ENCODE measurements at regions not wholly inside any gene's neighbourhood (a gene's known extent, or its start where the extent isn't known, plus 50 kb on each side); places are given as distances from the start of the nearest gene placed in this dataset.

DNA sequence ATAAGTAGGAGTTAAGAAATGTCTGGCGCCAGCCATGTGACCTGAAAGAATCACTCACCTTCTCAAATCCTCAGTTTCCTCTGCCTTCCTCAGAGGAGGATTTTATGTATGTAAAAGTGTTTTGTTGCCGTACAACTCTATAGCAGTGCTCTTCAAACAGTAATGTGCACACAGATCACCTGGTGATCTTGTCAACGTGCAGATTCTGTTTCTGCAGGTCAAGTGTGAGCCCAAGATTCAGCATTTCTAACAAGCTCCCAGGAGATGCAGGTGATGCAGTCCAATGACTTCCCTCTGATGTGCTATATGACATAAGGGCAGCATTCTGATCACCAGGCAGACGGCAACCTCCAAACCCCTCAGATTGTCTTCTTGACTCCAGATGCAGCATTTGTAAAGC, 83.7 kb downstream of the CDC7 start:
- intact Hi-C loops (cut with DNase I; ENCODE audit: low total_unique reads): no loop called here
- no peak overlapping the region for H3K27ac ChIP-seq

DNA sequence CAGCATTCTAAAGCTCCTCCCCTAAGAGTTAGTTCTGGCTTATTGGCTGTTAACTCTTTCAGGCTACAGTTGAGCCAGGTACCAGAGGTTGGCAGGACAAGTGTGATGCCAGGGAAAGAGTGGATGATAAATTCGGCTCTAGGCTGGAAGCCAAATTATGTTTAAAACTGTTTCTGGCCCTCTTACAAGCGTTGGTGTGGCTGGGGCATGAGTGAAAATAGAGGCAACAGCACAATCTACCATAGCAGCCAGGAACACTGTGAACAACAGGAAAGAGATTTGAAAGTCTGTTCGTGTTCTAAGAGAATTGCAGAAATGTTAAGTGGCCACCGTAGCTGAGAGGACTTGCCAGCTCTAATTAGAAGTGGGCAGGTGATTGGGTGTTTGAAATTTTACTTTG, 84.2 kb downstream of the CDC7 start:
- Histone ChIP-seq H3K9me3 (no peaks in the 10 kb centered on the region), H3K4me1 (peaks cover 0 to 10% (median 0%) of the 10 kb centered on the region in 4 donors), H3K4me3 (no peak overlapping the region), H3K27ac (no peak overlapping the region), H3K27me3 (no peaks in the 10 kb centered on the region), H3K36me3 (no peaks in the 10 kb centered on the region)
- DNase-seq: no peak
- intact Hi-C loops (cut with DNase I; ENCODE audit: low total_unique reads): no loop called here
- TF ChIP-seq, protein P1, sequence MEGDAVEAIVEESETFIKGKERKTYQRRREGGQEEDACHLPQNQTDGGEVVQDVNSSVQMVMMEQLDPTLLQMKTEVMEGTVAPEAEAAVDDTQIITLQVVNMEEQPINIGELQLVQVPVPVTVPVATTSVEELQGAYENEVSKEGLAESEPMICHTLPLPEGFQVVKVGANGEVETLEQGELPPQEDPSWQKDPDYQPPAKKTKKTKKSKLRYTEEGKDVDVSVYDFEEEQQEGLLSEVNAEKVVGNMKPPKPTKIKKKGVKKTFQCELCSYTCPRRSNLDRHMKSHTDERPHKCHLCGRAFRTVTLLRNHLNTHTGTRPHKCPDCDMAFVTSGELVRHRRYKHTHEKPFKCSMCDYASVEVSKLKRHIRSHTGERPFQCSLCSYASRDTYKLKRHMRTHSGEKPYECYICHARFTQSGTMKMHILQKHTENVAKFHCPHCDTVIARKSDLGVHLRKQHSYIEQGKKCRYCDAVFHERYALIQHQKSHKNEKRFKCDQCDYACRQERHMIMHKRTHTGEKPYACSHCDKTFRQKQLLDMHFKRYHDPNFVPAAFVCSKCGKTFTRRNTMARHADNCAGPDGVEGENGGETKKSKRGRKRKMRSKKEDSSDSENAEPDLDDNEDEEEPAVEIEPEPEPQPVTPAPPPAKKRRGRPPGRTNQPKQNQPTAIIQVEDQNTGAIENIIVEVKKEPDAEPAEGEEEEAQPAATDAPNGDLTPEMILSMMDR (IDR thresholded peaks at IDR 0.05): no peak

More for the DNA sequence above, 83.7 kb downstream of the CDC7 start:
- Histone ChIP-seq H3K4me1 (peaks cover 0 to 10% (median 0%) of the 10 kb centered on the region in 4 donors), H3K27me3 (no peaks in the 10 kb centered on the region), H3K9me3 (no peaks in the 10 kb centered on the region), H3K36me3 (no peaks in the 10 kb centered on the region), H3K4me3 (no peak overlapping the region)
- no peak for DNase-seq
- TF ChIP-seq, protein P1 (IDR thresholded peaks at IDR 0.05): no peak

DNA sequence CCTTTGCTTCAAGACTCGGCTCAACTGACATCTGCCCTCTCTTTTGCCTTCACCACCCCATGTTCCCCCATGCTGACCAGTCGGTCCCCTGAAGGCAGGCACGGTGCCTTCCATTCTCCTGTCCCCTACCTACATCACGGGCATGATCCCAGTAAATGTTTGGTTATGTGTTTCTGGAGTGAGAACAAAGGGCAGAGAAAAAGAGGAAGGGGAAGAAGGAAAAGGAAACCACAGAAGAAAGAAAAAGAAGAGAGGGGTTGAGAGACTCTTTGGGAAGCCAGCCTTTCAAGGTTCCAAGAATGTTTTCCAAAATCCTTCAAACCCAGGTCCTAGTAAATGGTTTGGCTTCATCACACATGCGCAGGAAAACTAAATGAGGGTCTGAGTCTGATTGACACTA, 84.9 kb downstream of the CDC7 start:
- Histone ChIP-seq H3K27ac (no peak overlapping the region), H3K4me1 (peaks cover 0 to 10% (median 0%) of the 10 kb centered on the region in 4 donors), H3K27me3 (no peaks in the 10 kb centered on the region), H3K36me3 (no peaks in the 10 kb centered on the region), H3K9me3 (no peaks in the 10 kb centered on the region), H3K4me3 (no peak overlapping the region)
- TF ChIP-seq, protein P1 (IDR thresholded peaks at IDR 0.05): no peak
- no peak for DNase-seq
- intact Hi-C loops (cut with DNase I; ENCODE audit: low total_unique reads): no loop called here

DNA sequence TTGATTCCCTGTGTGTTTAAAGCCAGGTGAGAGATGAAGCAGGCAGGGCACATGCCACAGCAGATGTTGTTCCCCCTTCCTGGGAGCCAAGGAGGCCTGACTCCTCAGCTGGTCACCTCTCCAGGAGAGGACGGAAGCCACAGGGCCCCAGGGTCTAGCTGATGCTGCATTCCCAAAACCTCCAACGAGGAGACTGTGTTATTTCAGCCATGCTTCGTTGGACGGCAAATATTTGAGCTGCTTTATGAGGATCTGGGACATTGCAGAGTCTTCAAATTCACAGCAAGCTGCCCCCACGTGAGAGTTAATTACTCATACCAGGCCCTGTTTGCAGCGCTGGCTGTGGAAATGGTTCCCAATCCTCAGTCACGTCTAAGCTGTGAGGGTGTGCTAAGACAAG, 85.3 kb downstream of the CDC7 start:
- H3K36me3 ChIP-seq: no peaks in the 10 kb centered on the region
- no peak overlapping the region for H3K27ac ChIP-seq
- H3K4me3 ChIP-seq: no peak overlapping the region
- DNase-seq: no peak
- intact Hi-C loops (cut with DNase I; ENCODE audit: low total_unique reads): no loop called here
- H3K4me1 ChIP-seq: peaks cover 0 to 10% (median 0%) of the 10 kb centered on the region in 4 donors
- no peaks in the 10 kb centered on the region for H3K27me3 ChIP-seq
- no peaks in the 10 kb centered on the region for H3K9me3 ChIP-seq
- TF ChIP-seq, protein P1 (IDR thresholded peaks at IDR 0.05): no peak

DNA sequence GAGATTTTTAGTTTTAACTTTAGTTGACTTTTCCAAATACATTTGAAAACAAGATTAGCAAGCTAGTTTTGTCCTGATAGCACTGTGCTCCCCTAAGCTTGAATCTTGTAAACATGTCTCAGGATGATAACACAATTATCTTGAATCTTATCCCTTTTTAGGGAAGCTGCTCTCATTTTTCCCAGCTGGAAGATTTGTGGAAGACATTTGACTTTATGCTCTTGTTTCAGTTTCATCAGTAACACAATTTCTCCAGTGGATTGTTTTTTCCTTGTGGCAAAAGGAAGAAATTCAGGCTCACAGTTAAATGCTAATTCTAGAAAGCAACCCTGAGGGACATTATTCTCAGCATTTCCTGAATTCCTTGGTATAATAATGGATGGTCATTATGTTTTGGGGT, 88.8 kb downstream of the CDC7 start:
- H3K36me3 ChIP-seq: no peaks in the 10 kb centered on the region
- H3K9me3 ChIP-seq: no peaks in the 10 kb centered on the region
- H3K27me3 ChIP-seq: peaks cover 0 to 9% of the 10 kb centered on the region in 2 donors
- TF ChIP-seq, protein P1 (IDR thresholded peaks at IDR 0.05): no peak
- no peaks in the 10 kb centered on the region for H3K4me1 ChIP-seq
- H3K27ac ChIP-seq: no peak overlapping the region
- no peak overlapping the region for H3K4me3 ChIP-seq
- intact Hi-C loops (cut with DNase I; ENCODE audit: low total_unique reads): no loop called here
- no peak for DNase-seq

Data from tibial artery (tissue), 4 donors.